GM12878 (cell line): ENCODE measurements at regions not wholly inside any gene's neighbourhood (a gene's known extent, or its start where the extent isn't known, plus 50 kb on each side); places are given as distances from the start of the nearest gene placed in this dataset.

Source experiments
- ATAC-seq: fragments of 200-7000 bp; cut with Tn5 transposase; 3 replicates; pipeline ENCODE4 v1.9.1; 2020; ENCODE audit warnings: mild to moderate bottlenecking, moderate library complexity
- BruUV-seq: library from RNA; stranded (reverse); fragments of 400-500 nt; replicated peaks from 2 replicates; lab custom pipeline; 2021; lab: Mats Ljungman, UMichigan
- CTCF ChIA-PET: fragments of 300-600 bp; sonication (Branson Sonifier 250); formaldehyde crosslinking; extraction: SDS; loops from one replicate; lab custom pipeline; 2021; ENCODE audit warnings: inconsistent platforms; lab: Yijun Ruan, JAX
- POLR2A ChIA-PET: fragments of 350-600 bp; formaldehyde crosslinking; extraction: SDS; loops from one replicate; lab custom pipeline; 2021; ENCODE audit warnings: inconsistent platforms; lab: Charles Lee
- RAD21 ChIA-PET: fragments of 300-600 bp; sonication (Branson Sonifier 250); formaldehyde crosslinking; loops from one replicate; lab custom pipeline; 2023; ENCODE audit warnings: antibody characterized with exemption; ENCODE audit not compliant: unreplicated experiment; lab: Charles Lee
- SMC1A ChIA-PET: fragments of 300-600 bp; sonication (Branson Sonifier 250); formaldehyde crosslinking; loops from one replicate; lab custom pipeline; 2023; ENCODE audit not compliant: unreplicated experiment, uncharacterized antibody; lab: Charles Lee
- DNase-seq: peaks from one replicate; pipeline ENCODE4 v3.0.0-alpha.2; 2011; ENCODE audit warnings: low read depth, low spot score
- FAIRE-seq: peaks from 3 replicates; lab custom pipeline; 2011; peaks lifted over from hg19 to GRCh38; lab: Jason Lieb, UNC
- H2AFZ ChIP-seq: 2 replicates; pipeline ENCODE4 v1.6.0; 2011; ENCODE audit warnings: low read depth, low read length, control low read depth; ENCODE audit not compliant: control insufficient read depth
- H3K27ac ChIP-seq: 2 replicates; pipeline ENCODE4 v1.5.1; 2011; ENCODE audit warnings: control low read depth; ENCODE audit not compliant: control insufficient read depth, insufficient read depth
- H3K27me3 ChIP-seq, 2 experiments: replicated peaks in 1 of 2; 2 replicates each; pipeline versions ENCODE4 v1.6.0 to v1.6.1; 2011; ENCODE audit warnings: low read length in 1 of 2; ENCODE audit not compliant: control insufficient read depth in 2 of 2, insufficient read depth in 2 of 2
- H3K36me3 ChIP-seq, 2 experiments: 2 replicates each; pipeline ENCODE4 v1.5.1; 2011; ENCODE audit warnings: low read length in 1 of 2; ENCODE audit not compliant: control insufficient read depth in 2 of 2, insufficient read depth in 2 of 2
- H3K4me1 ChIP-seq: 2 replicates; pipeline ENCODE4 v1.6.1; 2011; ENCODE audit warnings: mild to moderate bottlenecking, low read length, moderate library complexity, mixed read lengths; ENCODE audit not compliant: control insufficient read depth, insufficient read depth
- H3K4me2 ChIP-seq: 2 replicates; pipeline ENCODE4 v1.6.0; 2011; ENCODE audit warnings: control low read depth; ENCODE audit not compliant: control insufficient read depth, insufficient read depth
- H3K4me3 ChIP-seq: fragments of 200-600 bp; sonication (generic); 2 replicates; pipeline ENCODE4 v1.5.1; 2016
- H3K79me2 ChIP-seq: 2 replicates; pipeline ENCODE4 v1.6.0; 2011; ENCODE audit warnings: low read length; ENCODE audit not compliant: control insufficient read depth, insufficient read depth
- H3K9ac ChIP-seq: 2 replicates; pipeline ENCODE4 v1.8.0; 2011; ENCODE audit warnings: low read length, control low read depth, mixed read lengths; ENCODE audit not compliant: control insufficient read depth, insufficient read depth
- H3K9me3 ChIP-seq: replicated peaks from 3 replicates; pipeline ENCODE4 v1.5.1; 2011; ENCODE audit warnings: mild to moderate bottlenecking, low read length; ENCODE audit not compliant: control insufficient read depth, insufficient read depth
- H4K20me1 ChIP-seq: 2 replicates; pipeline ENCODE4 v1.6.0; 2011; ENCODE audit not compliant: control insufficient read depth, insufficient read depth
- CEBPB ChIP-seq, 2 experiments: fragments of 150-350 bp in 1 of 2; IDR thresholded peaks; 2 replicates each; pipeline ENCODE4 v1.6.1; 2012 to 2014; ENCODE audit warnings: low read depth in 2 of 2, low read length in 2 of 2, borderline replicate concordance in 1 of 2, inconsistent platforms in 1 of 2
- CEBPZ ChIP-seq: fragments of 150-350 bp; IDR thresholded peaks from 2 replicates; pipeline ENCODE4 v1.6.1; 2016; ENCODE audit warnings: low read depth, low read length
- E2F8 ChIP-seq: fragments of 450-650 bp; IDR thresholded peaks from 2 replicates; pipeline ENCODE4 v1.6.1; 2018; ENCODE audit warnings: mild to moderate bottlenecking, low read depth, moderate library complexity; ENCODE audit not compliant: partially characterized antibody
- HDAC2 ChIP-seq: fragments of 200-600 bp; sonication (generic); IDR thresholded peaks from 2 replicates; pipeline ENCODE4 v1.6.1; 2017
- IKZF1 ChIP-seq: fragments of 450-650 bp; conservative IDR thresholded peaks from 2 replicates; pipeline ENCODE4 v1.6.1; 2017; ENCODE audit warnings: antibody characterized with exemption, mild to moderate bottlenecking
- JUNB ChIP-seq: IDR thresholded peaks from 2 replicates; pipeline ENCODE4 v1.6.1; 2016; ENCODE audit warnings: antibody characterized with exemption, mild to moderate bottlenecking
- KAT2A ChIP-seq: conservative IDR thresholded peaks from 2 replicates; pipeline ENCODE4 v1.6.1; 2011; ENCODE audit warnings: low read depth, low read length; ENCODE audit not compliant: control insufficient read depth
- MAX ChIP-seq: IDR thresholded peaks from 2 replicates; pipeline ENCODE4 v1.6.1; 2012; ENCODE audit warnings: low read depth, low read length, improper control_type of control experiment
- MEF2B ChIP-seq: fragments of 450-650 bp; IDR thresholded peaks from 2 replicates; pipeline ENCODE4 v1.6.1; 2018; ENCODE audit warnings: mild to moderate bottlenecking, moderate library complexity; ENCODE audit not compliant: partially characterized antibody, poor library complexity, severe bottlenecking
- RCOR1 ChIP-seq: conservative IDR thresholded peaks from 2 replicates; pipeline ENCODE4 v1.6.1; 2012; ENCODE audit warnings: low read depth, low read length, improper control_type of control experiment
- RELB ChIP-seq: fragments of 450-650 bp; IDR thresholded peaks from 2 replicates; pipeline ENCODE4 v1.6.1; 2017; ENCODE audit warnings: low read depth, mild to moderate bottlenecking, moderate library complexity
- SREBF1 ChIP-seq: IDR thresholded peaks from 2 replicates; pipeline ENCODE4 v1.6.1; 2012; ENCODE audit warnings: mild to moderate bottlenecking, low read length
- SRF ChIP-seq, 2 experiments: IDR thresholded peaks; 2 replicates each; pipeline ENCODE4 v1.6.1; 2011; ENCODE audit warnings: low read depth in 2 of 2, low read length in 2 of 2, mild to moderate bottlenecking in 1 of 2, moderate library complexity in 1 of 2
- SUZ12 ChIP-seq: fragments of 200-600 bp; sonication (generic); IDR thresholded peaks from one replicate; pipeline ENCODE4 v1.6.1; 2018; ENCODE audit warnings: antibody characterized with exemption, mild to moderate bottlenecking; ENCODE audit not compliant: unreplicated experiment
- TAF1 ChIP-seq: IDR thresholded peaks from 2 replicates; pipeline ENCODE4 v1.6.1; 2011; ENCODE audit warnings: mild to moderate bottlenecking, low read depth, low read length, borderline replicate concordance
- ZSCAN29 ChIP-seq: fragments of 450-650 bp; IDR thresholded peaks from 2 replicates; pipeline ENCODE4 v1.6.1; 2017; ENCODE audit warnings: mild to moderate bottlenecking, moderate library complexity
- WGBS: methylation state at CpG from one replicate; pipeline ENCODE4 v1.1.6; 2016; ENCODE audit warnings: low lambda C conversion rate; ENCODE audit not compliant: insufficient replicate concordance, insufficient coverage; ENCODE audit errors: missing lambda C conversion rate; 5-methylcytosine and 5-hydroxymethylcytosine counted together
- in situ Hi-C: fragments of 300-500 bp; cut with MboI; formaldehyde crosslinking; loops from 9 replicates; pipeline ENCODE4 v1.14.3; 2018; ENCODE audit warnings: mixed read lengths
- intact Hi-C: fragments of 100-400 bp; cut with micrococcal nuclease; formaldehyde crosslinking; loops from one replicate; pipeline ENCODE4 v1.14.2; 2022; ENCODE audit not compliant: unreplicated experiment

GRCh38 chr16:88315543-88316105 is 67.1 kb upstream of the ZNF469 start (continued):
- TF ChIP-seq CEBPZ = no peak

- 55% methylated on average over 17 of the region's 17 CpGs for WGBS
- ATAC-seq = no peak
- H3K4me3 ChIP-seq = no peak overlapping the region
- no peaks in the 10 kb centered on the region for H3K36me3 ChIP-seq
- intact Hi-C loops = no loop called here
- POLR2A ChIA-PET = no interaction called here
- no peaks in the 10 kb centered on the region for H3K27me3 ChIP-seq
- H4K20me1 ChIP-seq = no peaks in the 10 kb centered on the region
- H3K9me3 ChIP-seq = no peaks in the 10 kb centered on the region; the same call in 2 of the 3 replicates
- TF ChIP-seq RELB = no peak
- no peak for TF ChIP-seq ZSCAN29
- no peak for TF ChIP-seq KAT2A
- TF ChIP-seq RCOR1 = no peak
- TF ChIP-seq SUZ12 = no peak
- no peak for TF ChIP-seq TAF1
- TF ChIP-seq MEF2B = no peak
- TF ChIP-seq SREBF1 = no peak
- no peak for TF ChIP-seq CEBPB (IDR thresholded peaks at IDR 0.05; ENCODE audit: borderline replicate concordance in 1 of 2, low read depth in 2 of 2, low read length in 2 of 2)
- TF ChIP-seq E2F8 = no peak
- TF ChIP-seq HDAC2 = no peak
- TF ChIP-seq SRF (IDR thresholded peaks at IDR 0.05; ENCODE audit: low read depth in 2 of 2, low read length in 2 of 2) = no peak
- TF ChIP-seq MAX = no peak
- TF ChIP-seq JUNB = no peak
- TF ChIP-seq IKZF1 = no peak
- TF ChIP-seq, all 136 proteins: peak for 0
- Histone ChIP-seq H3K79me2 (no peaks in the 10 kb centered on the region), H2AFZ (no peak overlapping the region), H3K4me2 (no peak overlapping the region), H3K27ac (no peak overlapping the region), H3K9ac (no peak overlapping the region), H3K4me1 (no peaks in the 10 kb centered on the region)
- in situ Hi-C loops = no loop called here
- SMC1A ChIA-PET = no interaction called here
- FAIRE-seq (no peak), DNase-seq (no peak)
- RAD21 ChIA-PET = no interaction called here
- CTCF ChIA-PET = no interaction called here
- no TSS peak for BruUV-seq
These were observed 66.6 kb upstream of the ZNF469 start for GRCh38 chr16:88316151-88316550.
